ENCODE measurements at regions not wholly inside any gene's neighbourhood (a gene's known extent, or its start where the extent isn't known, plus 50 kb on each side); places are given as distances from the start of the nearest gene placed in this dataset.
A peak's percentile ranks its signal among the peaks of the same experiment; 100 is the strongest.
"Not testable (repeated sequence)": the region's sequence is repeated elsewhere in the genome, so short reads cannot be mapped to it uniquely, and the experiment has no call there.

GRCh38 chr4:8735236-8736089 lies 136.2 kb downstream of the HMX1 start:
- DNase-seq (ENCODE audit: low spot score): no peak

- DNase-seq (ENCODE audit: low spot score): no peak
These were observed 138.9 kb downstream of the HMX1 start for GRCh38 chr4:8732681-8733243.

- DNase-seq (ENCODE audit: low spot score): no peak
These were observed 139.5 kb downstream of the CPZ start for GRCh38 chr4:8732092-8732491.

- DNase-seq (ENCODE audit: low spot score): no peak
These were observed 138.8 kb downstream of the CPZ start for GRCh38 chr4:8731364-8731763.

- DNase-seq (ENCODE audit: low spot score): no peak
These were observed 138.1 kb downstream of the CPZ start for GRCh38 chr4:8730681-8731080.

- DNase-seq (ENCODE audit: low spot score): no peak
These were observed 137.6 kb downstream of the CPZ start for GRCh38 chr4:8730159-8730558.

- no peak for DNase-seq (ENCODE audit: low spot score)
These were observed 137.0 kb downstream of the CPZ start for GRCh38 chr4:8729408-8730149.

GRCh38 chr4:8728536-8729407 lies 136.2 kb downstream of the CPZ start:
- no peak for DNase-seq (ENCODE audit: low spot score)

- DNase-seq (ENCODE audit: low spot score): peak; percentile 28
These were observed 135.3 kb downstream of the CPZ start for GRCh38 chr4:8727546-8728510.

GRCh38 chr4:8727131-8727530 lies 134.6 kb downstream of the CPZ start:
- no peak for DNase-seq (ENCODE audit: low spot score)

GRCh38 chr4:8726344-8726851 lies 133.8 kb downstream of the CPZ start:
- DNase-seq (ENCODE audit: low spot score): no peak

GRCh38 chr4:8725845-8726244 lies 133.3 kb downstream of the CPZ start:
- no peak for DNase-seq (ENCODE audit: low spot score)

GRCh38 chr4:8725071-8725841 lies 132.7 kb downstream of the CPZ start:
- no peak for DNase-seq (ENCODE audit: low spot score)

GRCh38 chr4:8724436-8725070 lies 132.0 kb downstream of the CPZ start:
- no peak for DNase-seq (ENCODE audit: low spot score)

- DNase-seq (ENCODE audit: low spot score): no peak
These were observed 130.8 kb downstream of the CPZ start for GRCh38 chr4:8723222-8723980.

- no peak for DNase-seq (ENCODE audit: low spot score)
These were observed 130.0 kb downstream of the CPZ start for GRCh38 chr4:8722556-8722955.

- DNase-seq (ENCODE audit: low spot score): no peak
These were observed 129.1 kb downstream of the CPZ start for GRCh38 chr4:8721621-8722020.

- DNase-seq (ENCODE audit: low spot score): no peak
These were observed 126.9 kb downstream of the CPZ start for GRCh38 chr4:8719421-8719820.

- not testable (repeated sequence) for DNase-seq (ENCODE audit: low spot score)
These were observed 124.9 kb downstream of the CPZ start for GRCh38 chr4:8717470-8717869.
